ENCODE measurements at regions not wholly inside any gene's neighbourhood (a gene's known extent, or its start where the extent isn't known, plus 50 kb on each side); places are given as distances from the start of the nearest gene placed in this dataset.

DNA sequence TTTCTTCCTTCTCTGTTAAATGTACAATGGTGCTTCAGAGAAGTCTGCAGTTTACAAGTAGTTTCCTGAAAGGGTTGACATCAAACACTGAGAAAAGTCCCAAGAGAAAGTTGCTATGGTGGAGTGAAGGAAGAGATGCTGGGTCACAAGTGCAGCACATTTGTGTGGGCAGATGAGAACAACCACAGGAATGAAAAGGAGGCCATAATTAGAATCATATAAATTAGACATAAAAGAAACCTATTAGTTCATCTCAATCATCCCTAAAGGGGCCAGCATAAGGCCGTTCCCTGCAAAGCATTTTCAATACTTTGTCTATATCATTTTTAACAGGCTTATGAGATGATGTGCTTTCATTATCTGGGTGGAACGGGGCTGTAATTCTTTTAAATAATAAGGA lies 359.2 kb downstream of the IRS2 start:
- H3K27me3 ChIP-seq (ENCODE audit: low read length), result no peaks in the 10 kb centered on the region
- H3K79me2 ChIP-seq (ENCODE audit: low read length), result no peaks in the 10 kb centered on the region
- H3K4me3 ChIP-seq (ENCODE audit: low read length), result no peak overlapping the region
- H3K9me2 ChIP-seq (replicated peaks; ENCODE audit: low read length), result no peaks in the 10 kb centered on the region
- ATAC-seq, result no peak
- TF ChIP-seq EZH2 (IDR thresholded peaks at IDR 0.05; ENCODE audit: low read length, unreplicated experiment) (no peak), EZH2phosphoT487 (IDR thresholded peaks at IDR 0.05; ENCODE audit: borderline replicate concordance, low read length) (no peak)
- TF ChIP-seq, protein P1, sequence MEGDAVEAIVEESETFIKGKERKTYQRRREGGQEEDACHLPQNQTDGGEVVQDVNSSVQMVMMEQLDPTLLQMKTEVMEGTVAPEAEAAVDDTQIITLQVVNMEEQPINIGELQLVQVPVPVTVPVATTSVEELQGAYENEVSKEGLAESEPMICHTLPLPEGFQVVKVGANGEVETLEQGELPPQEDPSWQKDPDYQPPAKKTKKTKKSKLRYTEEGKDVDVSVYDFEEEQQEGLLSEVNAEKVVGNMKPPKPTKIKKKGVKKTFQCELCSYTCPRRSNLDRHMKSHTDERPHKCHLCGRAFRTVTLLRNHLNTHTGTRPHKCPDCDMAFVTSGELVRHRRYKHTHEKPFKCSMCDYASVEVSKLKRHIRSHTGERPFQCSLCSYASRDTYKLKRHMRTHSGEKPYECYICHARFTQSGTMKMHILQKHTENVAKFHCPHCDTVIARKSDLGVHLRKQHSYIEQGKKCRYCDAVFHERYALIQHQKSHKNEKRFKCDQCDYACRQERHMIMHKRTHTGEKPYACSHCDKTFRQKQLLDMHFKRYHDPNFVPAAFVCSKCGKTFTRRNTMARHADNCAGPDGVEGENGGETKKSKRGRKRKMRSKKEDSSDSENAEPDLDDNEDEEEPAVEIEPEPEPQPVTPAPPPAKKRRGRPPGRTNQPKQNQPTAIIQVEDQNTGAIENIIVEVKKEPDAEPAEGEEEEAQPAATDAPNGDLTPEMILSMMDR (conservative IDR thresholded peaks at IDR 0.05; ENCODE audit: low read depth, low read length), result no peak
- no peak overlapping the region for H3K27ac ChIP-seq (ENCODE audit: low read length)
- H3K9me3 ChIP-seq (ENCODE audit: low read length), result no peaks in the 10 kb centered on the region
- no peak overlapping the region for H3K9ac ChIP-seq (ENCODE audit: low read length)
- no TSS peak for BruUV-seq (replicated peaks)
- H3K36me3 ChIP-seq (ENCODE audit: low read depth, low read length), result no peaks in the 10 kb centered on the region
- no peaks in the 10 kb centered on the region for H3F3A ChIP-seq (ENCODE audit: low read length, unreplicated experiment)
- CTCF ChIA-PET, result no interaction called here
- POLR2A ChIA-PET (ENCODE audit: unreplicated experiment), result no interaction called here
- no peaks in the 10 kb centered on the region for H4K20me1 ChIP-seq (ENCODE audit: low read length)
- H2AFZ ChIP-seq (ENCODE audit: low read length), result no peak overlapping the region
- H3K4me1 ChIP-seq (ENCODE audit: insufficient read depth, low read length), result no peaks in the 10 kb centered on the region
- intact Hi-C loops (cut with micrococcal nuclease), result no loop called here
- no peak overlapping the region for H3K4me2 ChIP-seq (ENCODE audit: low read length)
- DNase-seq, result no peak

DNA sequence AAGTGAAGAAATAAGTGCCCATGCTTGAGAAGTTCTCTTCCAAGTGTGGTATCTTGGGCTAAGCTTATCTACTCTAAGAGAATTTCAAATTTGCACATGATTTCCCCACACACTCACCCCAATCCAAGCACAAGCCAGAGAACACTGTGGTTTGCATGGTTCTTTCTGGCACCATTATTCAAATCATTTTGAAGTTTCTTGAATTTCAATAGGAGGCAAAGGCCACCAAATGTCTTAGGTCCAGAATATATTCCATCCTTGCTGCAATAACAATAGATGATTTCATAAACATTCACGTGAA lies 359.7 kb downstream of the IRS2 start:
- Histone ChIP-seq H3K36me3 (ENCODE audit: low read depth, low read length) (no peaks in the 10 kb centered on the region), H3K27ac (ENCODE audit: low read length) (no peak overlapping the region), H3K4me3 (ENCODE audit: low read length) (no peak overlapping the region), H3K9ac (ENCODE audit: low read length) (no peak overlapping the region), H3K4me2 (ENCODE audit: low read length) (no peak overlapping the region), H3K9me3 (ENCODE audit: low read length) (no peaks in the 10 kb centered on the region), H4K20me1 (ENCODE audit: low read length) (no peaks in the 10 kb centered on the region), H3K9me2 (replicated peaks; ENCODE audit: low read length) (no peaks in the 10 kb centered on the region), H3K4me1 (ENCODE audit: insufficient read depth, low read length) (no peaks in the 10 kb centered on the region), H3K79me2 (ENCODE audit: low read length) (no peaks in the 10 kb centered on the region), H2AFZ (ENCODE audit: low read length) (no peak overlapping the region), H3K27me3 (ENCODE audit: low read length) (no peaks in the 10 kb centered on the region), H3F3A (ENCODE audit: low read length, unreplicated experiment) (no peaks in the 10 kb centered on the region)
- no TSS peak for BruUV-seq (replicated peaks)
- no peak for TF ChIP-seq EZH2phosphoT487 (IDR thresholded peaks at IDR 0.05; ENCODE audit: borderline replicate concordance, low read length)
- TF ChIP-seq EZH2 (IDR thresholded peaks at IDR 0.05; ENCODE audit: low read length, unreplicated experiment), result no peak
- TF ChIP-seq, protein P1 (conservative IDR thresholded peaks at IDR 0.05; ENCODE audit: low read depth, low read length), result no peak
- intact Hi-C loops (cut with micrococcal nuclease), result no loop called here
- POLR2A ChIA-PET (ENCODE audit: unreplicated experiment), result no interaction called here
- CTCF ChIA-PET, result no interaction called here
- ATAC-seq, result no peak
- DNase-seq, result no peak

DNA sequence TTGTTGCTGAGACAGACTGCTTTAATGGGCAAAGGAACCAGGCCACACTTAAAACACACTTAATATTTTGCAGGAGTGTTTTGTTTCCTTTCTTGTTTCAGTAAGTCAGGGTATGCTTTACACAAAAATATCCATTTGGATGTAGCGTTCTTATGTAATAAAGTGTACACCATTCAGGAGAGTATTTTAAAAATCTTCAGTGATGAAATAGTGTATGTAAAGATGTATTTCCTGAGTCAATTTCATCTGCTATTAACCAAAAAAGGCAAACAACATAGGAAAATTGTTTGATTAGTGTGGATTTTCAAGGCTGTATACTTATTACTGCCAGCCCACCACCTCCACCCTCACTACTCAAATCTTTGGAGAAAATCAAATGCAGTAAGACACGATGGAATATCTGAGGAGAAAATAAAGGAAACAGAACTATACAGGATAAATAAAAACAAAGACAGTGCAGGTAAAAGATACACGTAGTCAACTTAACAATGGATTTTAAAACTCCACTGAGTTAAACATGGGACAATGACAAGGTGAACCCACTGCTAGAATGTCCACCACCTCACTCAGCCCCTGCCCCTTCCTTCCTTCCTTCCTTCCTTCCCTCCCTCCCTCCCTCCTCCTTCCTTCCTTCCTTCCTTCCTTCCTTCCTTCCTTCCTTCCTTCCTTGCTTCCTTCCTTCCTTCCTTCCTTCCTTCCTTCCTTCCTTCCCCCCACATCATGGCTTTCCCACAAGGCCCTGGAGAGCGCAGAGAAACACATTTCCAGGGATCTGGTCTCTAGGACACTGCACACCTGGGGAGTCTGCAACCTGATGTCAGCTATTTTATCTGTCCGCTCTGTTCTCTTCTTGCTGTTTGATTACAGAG lies 360.3 kb downstream of the IRS2 start:
- Histone ChIP-seq H3K4me3 (ENCODE audit: low read length) (no peak overlapping the region), H3K9me2 (replicated peaks; ENCODE audit: low read length) (no peaks in the 10 kb centered on the region), H3K79me2 (ENCODE audit: low read length) (no peaks in the 10 kb centered on the region), H3F3A (ENCODE audit: low read length, unreplicated experiment) (no peaks in the 10 kb centered on the region), H2AFZ (ENCODE audit: low read length) (no peak overlapping the region), H4K20me1 (ENCODE audit: low read length) (no peaks in the 10 kb centered on the region), H3K4me2 (ENCODE audit: low read length) (no peak overlapping the region), H3K36me3 (ENCODE audit: low read depth, low read length) (no peaks in the 10 kb centered on the region), H3K27ac (ENCODE audit: low read length) (no peak overlapping the region), H3K27me3 (ENCODE audit: low read length) (no peaks in the 10 kb centered on the region), H3K4me1 (ENCODE audit: insufficient read depth, low read length) (no peaks in the 10 kb centered on the region), H3K9me3 (ENCODE audit: low read length) (no peaks in the 10 kb centered on the region), H3K9ac (ENCODE audit: low read length) (no peak overlapping the region)
- DNase-seq (no peak), ATAC-seq (no peak)
- intact Hi-C loops (cut with micrococcal nuclease), result no loop called here
- POLR2A ChIA-PET (ENCODE audit: unreplicated experiment), result no interaction called here
- CTCF ChIA-PET, result no interaction called here
- no peak for TF ChIP-seq EZH2 (IDR thresholded peaks at IDR 0.05; ENCODE audit: low read length, unreplicated experiment)
- TF ChIP-seq EZH2phosphoT487 (IDR thresholded peaks at IDR 0.05; ENCODE audit: borderline replicate concordance, low read length), result no peak
- TF ChIP-seq, protein P1 (conservative IDR thresholded peaks at IDR 0.05; ENCODE audit: low read depth, low read length), result no peak
- BruUV-seq (replicated peaks), result no TSS peak

All from PC-3 (cell line).